HG02885 (cell line): ENCODE measurements at regions not wholly inside any gene's neighbourhood (a gene's known extent, or its start where the extent isn't known, plus 50 kb on each side); places are given as distances from the start of the nearest gene placed in this dataset.

Experiments
- ATAC-seq: cut with Tn5 transposase; IDR thresholded peaks from one replicate; pipeline ENCODE4 v1.9.1; 2021; ENCODE audit warnings: mild to moderate bottlenecking; ENCODE audit not compliant: unreplicated experiment, poor library complexity

GRCh38 chr22:47288680-47289079 lies 526.2 kb downstream of the TBC1D22A start:
- ATAC-seq: no peak

- ATAC-seq: no peak
Measured at GRCh38 chr22:47287516-47287915, 525.1 kb downstream of the TBC1D22A start.

GRCh38 chr22:47286590-47286989 lies 524.1 kb downstream of the TBC1D22A start:
- no peak for ATAC-seq

GRCh38 chr22:47285981-47286380 lies 523.5 kb downstream of the TBC1D22A start:
- no peak for ATAC-seq

GRCh38 chr22:47284822-47285221 lies 522.4 kb downstream of the TBC1D22A start:
- no peak for ATAC-seq

- no peak for ATAC-seq
Measured at GRCh38 chr22:47284360-47284759, 521.9 kb downstream of the TBC1D22A start.

GRCh38 chr22:47283616-47284270 lies 521.3 kb downstream of the TBC1D22A start:
- ATAC-seq: no peak

- ATAC-seq: no peak
Measured at GRCh38 chr22:47282851-47283250, 520.4 kb downstream of the TBC1D22A start.

- no peak for ATAC-seq
Measured at GRCh38 chr22:47282366-47282765, 519.9 kb downstream of the TBC1D22A start.

GRCh38 chr22:47281126-47282106 lies 519.0 kb downstream of the TBC1D22A start:
- no peak for ATAC-seq

GRCh38 chr22:47280301-47280700 lies 517.9 kb downstream of the TBC1D22A start:
- no peak for ATAC-seq

GRCh38 chr22:47279746-47280145 lies 517.3 kb downstream of the TBC1D22A start:
- ATAC-seq: no peak

GRCh38 chr22:47279337-47279736 lies 516.9 kb downstream of the TBC1D22A start:
- ATAC-seq: no peak

- no peak for ATAC-seq
Measured at GRCh38 chr22:47278655-47279054, 516.2 kb downstream of the TBC1D22A start.

- ATAC-seq: no peak
Measured at GRCh38 chr22:47277531-47277930, 515.1 kb downstream of the TBC1D22A start.

GRCh38 chr22:47276991-47277390 lies 514.5 kb downstream of the TBC1D22A start:
- ATAC-seq: no peak

- ATAC-seq: no peak
Measured at GRCh38 chr22:47276450-47276820, 514.0 kb downstream of the TBC1D22A start.

GRCh38 chr22:47275605-47276449 lies 513.4 kb downstream of the TBC1D22A start:
- ATAC-seq: no peak

GRCh38 chr22:47274196-47274595 lies 511.7 kb downstream of the TBC1D22A start:
- ATAC-seq: no peak

GRCh38 chr22:47270463-47271135 lies 508.1 kb downstream of the TBC1D22A start:
- ATAC-seq: no peak
